ENCODE measurements at regions not wholly inside any gene's neighbourhood (a gene's known extent, or its start where the extent isn't known, plus 50 kb on each side); places are given as distances from the start of the nearest gene placed in this dataset.

- TF ChIP-seq CTCF (IDR thresholded peaks at IDR 0.05) = no peak
- TF ChIP-seq EP300 (IDR thresholded peaks at IDR 0.05) = no peak
- no peak for TF ChIP-seq POLR2A (IDR thresholded peaks at IDR 0.05)
- no peak for TF ChIP-seq POLR2AphosphoS5 (IDR thresholded peaks at IDR 0.05)
Observed at GRCh38 chr11:86151174-86152005, 82.5 kb upstream of the PICALM start.

Data from suprapubic skin (tissue), 4 donors.